ENCODE measurements at regions not wholly inside any gene's neighbourhood (a gene's known extent, or its start where the extent isn't known, plus 50 kb on each side); places are given as distances from the start of the nearest gene placed in this dataset.

DNA sequence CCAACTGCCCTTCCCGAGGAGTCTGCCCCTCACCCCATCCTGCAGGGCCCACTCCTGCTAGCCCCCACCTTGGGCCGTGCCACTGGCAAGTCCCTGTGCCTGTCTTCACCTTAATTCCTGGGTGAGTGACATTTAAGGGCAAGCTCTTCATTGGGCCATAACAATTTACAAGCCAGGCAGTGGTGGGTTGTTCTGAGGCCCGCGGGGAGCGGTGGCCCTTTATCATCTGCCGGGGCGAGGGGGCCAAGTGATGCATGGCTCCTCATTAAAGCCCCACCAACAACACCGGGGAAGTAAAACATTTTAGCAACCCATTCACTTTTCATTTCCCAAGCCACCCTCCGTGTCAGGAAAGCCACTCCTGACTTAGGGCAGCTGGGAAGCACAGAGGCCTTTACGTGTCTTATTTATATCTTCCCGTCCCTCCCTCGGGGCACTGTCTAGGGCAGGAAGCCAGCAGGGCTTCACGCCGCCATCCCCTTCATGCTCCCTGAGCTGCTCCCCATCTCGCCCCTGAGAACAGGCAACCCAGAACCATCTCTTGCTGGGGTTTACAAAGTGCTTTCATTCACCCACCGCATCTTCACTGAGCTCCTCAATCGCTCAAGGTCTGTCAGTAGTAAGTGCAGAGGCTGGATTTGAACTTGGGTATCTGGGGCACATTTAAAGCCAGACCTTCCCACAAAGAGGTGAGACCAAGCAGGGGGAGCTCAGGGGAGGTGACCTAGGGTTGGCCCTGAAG, 55.5 kb upstream of the CCDC167 start:
- DNase-seq: no peak

DNA sequence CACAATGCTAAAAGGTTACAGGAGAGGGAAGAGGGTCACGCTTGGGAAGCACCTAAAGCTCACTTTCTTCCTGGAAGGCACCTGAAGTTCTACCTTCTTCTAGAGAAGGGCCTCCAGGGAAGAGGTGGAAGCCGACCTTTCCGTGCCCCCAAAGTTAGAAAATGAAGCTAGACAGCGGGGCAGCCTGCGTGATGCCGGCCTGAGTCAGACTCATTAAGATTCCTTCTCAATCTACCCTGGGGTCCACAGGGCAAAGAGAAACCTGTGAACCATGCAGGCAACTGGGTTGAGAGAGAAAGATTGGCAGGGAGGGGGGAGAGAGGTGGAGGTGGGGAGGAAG, 54.8 kb upstream of the CCDC167 start:
- DNase-seq: no peak

DNA sequence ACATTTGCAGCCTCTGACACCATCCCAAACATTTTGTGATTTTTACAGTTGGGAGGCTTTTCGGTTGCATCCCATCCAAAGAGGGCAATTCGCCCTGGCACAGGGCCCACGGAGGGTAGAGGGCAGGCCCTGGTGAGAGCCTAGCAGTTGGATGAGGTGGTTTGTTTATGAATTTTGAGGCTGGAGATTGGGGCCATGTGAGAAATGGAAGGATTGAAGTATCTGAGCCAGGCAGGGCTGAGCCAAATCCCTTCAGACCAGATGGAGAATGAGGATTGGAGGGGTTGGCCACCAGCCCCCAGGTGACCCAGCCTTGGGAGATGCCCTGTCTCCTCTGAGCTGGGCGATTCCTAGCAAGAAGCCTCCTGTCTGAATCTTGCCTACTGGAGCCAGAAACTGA, 52.6 kb upstream of the CCDC167 start:
- DNase-seq: no peak

DNA sequence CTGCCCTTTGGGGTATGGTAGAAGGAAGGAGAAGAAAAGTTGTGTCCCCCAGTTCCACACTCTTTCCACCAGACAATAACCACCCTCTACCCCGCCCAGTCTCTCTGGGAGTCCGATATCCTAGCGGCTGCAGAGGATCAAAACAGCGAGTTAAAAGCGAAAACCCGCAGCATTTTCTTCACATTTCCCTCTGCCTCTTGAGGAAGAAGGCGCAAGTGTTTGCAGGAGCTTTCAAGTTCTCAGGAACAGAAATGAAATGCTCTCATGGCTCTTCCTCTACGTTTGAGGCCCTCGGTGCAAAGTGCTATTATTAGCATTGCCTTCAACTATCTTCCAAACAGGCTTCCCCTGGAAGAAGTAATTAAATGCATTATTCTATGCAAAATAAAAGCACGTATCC, 52.2 kb upstream of the CCDC167 start:
- no peak for DNase-seq

DNA sequence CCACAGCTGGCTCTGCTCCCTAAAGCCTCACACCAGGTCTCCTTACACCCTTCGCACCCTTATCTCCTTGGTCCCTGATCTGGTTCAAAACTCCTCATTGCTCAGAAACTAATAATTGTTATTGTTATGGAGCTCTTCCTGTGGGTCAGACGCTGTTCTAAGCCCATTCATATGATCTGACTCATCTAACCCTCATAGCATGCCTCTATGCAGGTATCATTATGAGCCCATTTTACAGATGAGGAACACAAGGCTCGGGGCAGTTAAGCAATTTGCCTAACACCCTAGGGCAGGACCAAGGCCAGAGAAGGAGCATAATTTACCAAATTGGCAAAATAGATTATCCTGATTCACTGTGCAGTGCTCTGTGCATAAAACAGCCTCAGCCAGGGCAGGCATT, 51.8 kb upstream of the CCDC167 start:
- no peak for DNase-seq

DNA sequence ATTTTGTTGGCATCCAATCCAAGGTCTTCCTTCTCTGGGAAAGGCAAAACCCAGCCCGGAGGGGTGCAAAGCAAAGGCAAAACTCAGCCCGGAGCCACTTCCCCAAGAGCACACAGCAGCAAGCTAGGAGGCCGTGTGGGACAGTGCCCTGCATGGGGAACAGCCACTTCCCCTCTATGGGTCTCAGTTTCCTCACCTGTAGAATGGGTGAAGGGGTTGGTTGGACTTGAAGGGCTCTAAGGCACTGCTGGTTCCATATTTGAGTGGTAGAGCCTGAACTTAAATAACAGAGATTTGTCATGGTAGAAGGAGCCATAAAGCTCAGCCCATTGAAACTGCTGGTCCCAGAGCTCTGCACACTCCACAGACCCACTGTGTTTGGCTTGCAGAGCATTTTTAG, 51.3 kb upstream of the CCDC167 start:
- DNase-seq: no peak

DNA sequence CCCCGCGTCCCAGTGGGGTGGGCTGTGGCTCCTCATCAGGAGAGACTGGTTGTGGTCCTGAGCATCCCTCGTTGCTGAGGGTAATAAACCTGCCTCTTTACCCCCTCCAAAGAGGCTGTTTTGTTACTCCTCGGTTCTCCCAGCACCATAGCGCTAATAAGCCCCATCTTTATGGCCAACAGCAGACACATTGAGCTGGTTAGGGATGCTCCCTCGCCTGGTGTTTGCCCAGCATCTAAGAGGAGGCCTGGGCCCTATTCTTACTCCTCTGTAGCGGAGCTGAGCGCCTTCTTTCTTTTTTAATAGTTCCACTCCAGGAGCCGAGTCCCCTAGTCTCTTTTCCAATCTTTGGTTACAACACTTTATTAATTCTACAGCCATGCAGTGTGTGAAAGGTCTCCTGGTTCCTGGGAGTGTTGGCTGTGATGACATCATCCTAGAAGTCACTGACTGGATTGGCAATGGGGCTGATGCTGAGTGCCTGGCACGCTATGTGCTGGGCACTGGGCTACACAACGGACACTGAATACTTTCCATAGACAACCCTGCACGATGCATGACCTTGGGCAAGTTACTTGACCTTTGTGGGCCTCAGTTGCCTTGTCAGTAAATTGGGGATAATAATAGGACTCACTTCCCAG, 50.6 kb upstream of the CCDC167 start:
- DNase-seq: no peak

DNA sequence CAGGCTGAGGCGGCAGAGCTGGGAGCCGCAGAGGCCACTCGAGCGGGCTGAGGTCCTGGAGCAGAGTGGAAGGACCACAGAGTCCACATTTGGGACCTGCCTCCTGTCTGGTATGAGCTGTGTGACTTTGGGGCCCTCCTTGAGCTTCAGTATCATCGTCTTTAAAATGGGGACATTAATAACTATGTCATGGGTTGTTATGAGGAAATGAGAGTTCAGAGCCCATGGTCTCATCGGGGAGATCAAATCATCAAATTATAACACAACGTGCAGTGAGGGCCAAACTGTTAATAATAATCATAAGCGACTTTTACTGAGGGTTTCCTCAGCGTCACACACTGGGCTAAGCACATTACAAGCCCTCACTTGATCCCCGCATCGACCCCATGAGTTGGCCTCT, 49.9 kb upstream of the CCDC167 start:
- no peak for DNase-seq

Data from stimulated activated CD4-positive, alpha-beta T cell treated with anti-CD3 and anti-CD28 coated beads, Interleukin-4, amount 100 ng/mL, for 24 hours (primary cell).